ENCODE measurements at regions not wholly inside any gene's neighbourhood (a gene's known extent, or its start where the extent isn't known, plus 50 kb on each side); places are given as distances from the start of the nearest gene placed in this dataset.

DNA sequence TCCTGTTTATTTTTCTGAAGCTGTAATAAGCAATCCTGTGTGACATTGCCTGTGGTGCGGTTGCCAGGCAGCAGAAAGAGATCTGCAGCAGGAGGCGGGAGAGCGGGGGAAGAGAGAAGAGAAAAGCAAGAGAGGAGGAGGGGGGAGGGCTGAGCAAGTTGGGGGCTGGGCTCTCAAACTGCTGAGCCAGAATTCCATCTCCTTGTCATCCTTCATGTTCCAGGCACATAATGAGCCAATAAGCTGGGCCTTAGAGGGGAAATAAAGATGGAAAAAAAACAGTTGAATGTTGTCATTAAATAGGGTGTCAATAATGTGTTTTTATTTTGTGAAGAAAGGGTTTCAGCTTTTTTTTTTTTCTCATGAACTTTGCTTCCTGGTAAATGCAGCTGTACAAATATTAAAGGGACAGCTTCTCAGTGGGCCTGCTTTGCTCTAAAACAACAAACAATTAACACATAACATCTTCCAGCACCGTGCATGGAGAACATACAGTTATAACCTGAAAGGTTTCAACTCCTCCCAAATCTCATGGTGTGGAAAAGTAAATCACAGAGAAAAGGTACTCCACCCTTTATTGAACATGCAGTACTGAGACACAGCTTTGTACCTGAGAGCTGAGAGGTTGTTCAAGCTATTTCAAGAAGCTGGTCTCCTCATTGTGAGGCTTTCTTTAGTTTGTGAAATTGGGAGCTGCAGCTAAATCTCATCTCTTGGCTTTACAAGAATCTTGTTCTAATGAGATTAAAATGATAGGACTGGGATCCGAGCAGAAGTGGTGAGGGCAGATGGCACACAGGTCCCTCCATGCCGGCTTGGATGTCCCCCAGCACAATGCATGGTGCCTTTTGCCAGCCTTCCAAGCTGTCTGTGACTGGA, 451.1 kb upstream of the KCNMB2 start:
- peak overlapping the region; percentile 92 for H3K27ac Mint-ChIP-seq (ENCODE audit: unreplicated experiment)

DNA sequence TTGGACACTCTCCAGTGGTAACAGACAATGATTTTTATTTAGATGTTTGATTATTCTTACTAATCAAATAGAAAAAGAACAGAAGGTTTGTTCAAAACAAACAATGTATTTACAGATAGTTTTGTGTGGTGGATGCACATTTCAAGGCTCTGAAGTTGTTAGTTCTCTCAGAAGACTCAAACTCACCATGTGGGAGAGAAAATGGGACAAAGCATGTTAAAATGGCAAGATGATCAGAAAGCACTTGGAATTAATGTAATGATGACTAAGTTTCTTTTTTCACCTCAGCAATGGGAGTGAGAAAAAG, 450.5 kb upstream of the KCNMB2 start:
- peaks cover 3% of the 10 kb centered on the region for H3K36me3 Mint-ChIP-seq (ENCODE audit: unreplicated experiment)
- H3K4me1 Mint-ChIP-seq (ENCODE audit: unreplicated experiment), result peaks cover 51% of the 10 kb centered on the region
- H3K27me3 Mint-ChIP-seq (ENCODE audit: unreplicated experiment), result no peaks in the 10 kb centered on the region
- TF ChIP-seq, protein P1, sequence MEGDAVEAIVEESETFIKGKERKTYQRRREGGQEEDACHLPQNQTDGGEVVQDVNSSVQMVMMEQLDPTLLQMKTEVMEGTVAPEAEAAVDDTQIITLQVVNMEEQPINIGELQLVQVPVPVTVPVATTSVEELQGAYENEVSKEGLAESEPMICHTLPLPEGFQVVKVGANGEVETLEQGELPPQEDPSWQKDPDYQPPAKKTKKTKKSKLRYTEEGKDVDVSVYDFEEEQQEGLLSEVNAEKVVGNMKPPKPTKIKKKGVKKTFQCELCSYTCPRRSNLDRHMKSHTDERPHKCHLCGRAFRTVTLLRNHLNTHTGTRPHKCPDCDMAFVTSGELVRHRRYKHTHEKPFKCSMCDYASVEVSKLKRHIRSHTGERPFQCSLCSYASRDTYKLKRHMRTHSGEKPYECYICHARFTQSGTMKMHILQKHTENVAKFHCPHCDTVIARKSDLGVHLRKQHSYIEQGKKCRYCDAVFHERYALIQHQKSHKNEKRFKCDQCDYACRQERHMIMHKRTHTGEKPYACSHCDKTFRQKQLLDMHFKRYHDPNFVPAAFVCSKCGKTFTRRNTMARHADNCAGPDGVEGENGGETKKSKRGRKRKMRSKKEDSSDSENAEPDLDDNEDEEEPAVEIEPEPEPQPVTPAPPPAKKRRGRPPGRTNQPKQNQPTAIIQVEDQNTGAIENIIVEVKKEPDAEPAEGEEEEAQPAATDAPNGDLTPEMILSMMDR (IDR thresholded peaks at IDR 0.05), result no peak
- peaks cover 5% of the 10 kb centered on the region for H3K9me3 Mint-ChIP-seq (ENCODE audit: unreplicated experiment)
- H3K27ac Mint-ChIP-seq (ENCODE audit: unreplicated experiment), result peak overlapping the region; percentile 92
- no peak overlapping the region for H3K4me3 Mint-ChIP-seq (ENCODE audit: unreplicated experiment)
- no peak for DNase-seq (ENCODE audit: extremely low spot score, unreplicated experiment)

More for the DNA sequence above, 451.1 kb upstream of the KCNMB2 start:
- peaks cover 5% of the 10 kb centered on the region for H3K9me3 Mint-ChIP-seq (ENCODE audit: unreplicated experiment)
- H3K36me3 Mint-ChIP-seq (ENCODE audit: unreplicated experiment), result peaks cover 3% of the 10 kb centered on the region
- TF ChIP-seq, protein P1 (IDR thresholded peaks at IDR 0.05), result no peak
- H3K4me3 Mint-ChIP-seq (ENCODE audit: unreplicated experiment), result peak overlapping the region; percentile 1
- peak; percentile 91 for DNase-seq (ENCODE audit: extremely low spot score, unreplicated experiment)
- H3K27me3 Mint-ChIP-seq (ENCODE audit: unreplicated experiment), result no peaks in the 10 kb centered on the region
- peaks cover 52% of the 10 kb centered on the region for H3K4me1 Mint-ChIP-seq (ENCODE audit: unreplicated experiment)

- no peak for DNase-seq (ENCODE audit: extremely low spot score, unreplicated experiment)
Observed at GRCh38 chr3:178086144-178086825, 450.0 kb upstream of the KCNMB2 start.

GRCh38 chr3:178087376-178087775, 448.9 kb upstream of the KCNMB2 start:
- no peak for DNase-seq (ENCODE audit: extremely low spot score, unreplicated experiment)
- H3K4me3 Mint-ChIP-seq (ENCODE audit: unreplicated experiment), result no peak overlapping the region
- peaks cover 7% of the 10 kb centered on the region for H3K36me3 Mint-ChIP-seq (ENCODE audit: unreplicated experiment)
- peaks cover 51% of the 10 kb centered on the region for H3K4me1 Mint-ChIP-seq (ENCODE audit: unreplicated experiment)
- peaks cover 13% of the 10 kb centered on the region for H3K9me3 Mint-ChIP-seq (ENCODE audit: unreplicated experiment)
- H3K27ac Mint-ChIP-seq (ENCODE audit: unreplicated experiment), result peak overlapping the region; percentile 25
- H3K27me3 Mint-ChIP-seq (ENCODE audit: unreplicated experiment), result no peaks in the 10 kb centered on the region
- TF ChIP-seq, protein P1 (IDR thresholded peaks at IDR 0.05), result no peak

More at GRCh38 chr3:178086144-178086825, 450.0 kb upstream of the KCNMB2 start:
- Mint-ChIP-seq H3K36me3 (ENCODE audit: unreplicated experiment) (peaks cover 4% of the 10 kb centered on the region), H3K27me3 (ENCODE audit: unreplicated experiment) (no peaks in the 10 kb centered on the region), H3K9me3 (ENCODE audit: unreplicated experiment) (peaks cover 5% of the 10 kb centered on the region), H3K27ac (ENCODE audit: unreplicated experiment) (peak overlapping the region; percentile 92), H3K4me3 (ENCODE audit: unreplicated experiment) (no peak overlapping the region), H3K4me1 (ENCODE audit: unreplicated experiment) (peaks cover 51% of the 10 kb centered on the region)
- TF ChIP-seq, protein P1 (IDR thresholded peaks at IDR 0.05), result no peak

DNA sequence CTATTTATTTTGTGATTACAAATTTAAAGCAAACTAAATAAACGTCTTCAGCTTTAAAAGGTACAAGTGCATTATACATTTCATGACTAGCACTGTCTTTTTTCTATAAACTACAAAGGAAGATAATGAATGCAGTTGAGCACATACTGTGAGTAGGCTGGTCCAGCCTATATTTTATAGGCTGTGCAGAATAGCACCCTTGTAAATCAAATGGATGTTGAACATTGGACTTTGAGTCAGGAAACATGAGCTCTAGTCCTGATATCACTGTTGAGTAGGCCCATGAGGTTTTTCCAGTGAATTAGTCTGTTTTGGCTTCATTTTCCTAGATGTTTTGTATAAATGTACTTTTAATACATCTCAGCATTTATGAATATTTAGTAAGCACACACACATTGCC, 447.3 kb upstream of the KCNMB2 start:
- H3K4me1 Mint-ChIP-seq (ENCODE audit: unreplicated experiment), result peaks cover 42% of the 10 kb centered on the region

More for the DNA sequence above, 447.3 kb upstream of the KCNMB2 start:
- Mint-ChIP-seq H3K27me3 (ENCODE audit: unreplicated experiment) (no peaks in the 10 kb centered on the region), H3K27ac (ENCODE audit: unreplicated experiment) (peak overlapping the region; percentile 46), H3K36me3 (ENCODE audit: unreplicated experiment) (peaks cover 11% of the 10 kb centered on the region), H3K9me3 (ENCODE audit: unreplicated experiment) (peaks cover 29% of the 10 kb centered on the region), H3K4me3 (ENCODE audit: unreplicated experiment) (no peak overlapping the region)
- TF ChIP-seq, protein P1 (IDR thresholded peaks at IDR 0.05), result no peak
- no peak for DNase-seq (ENCODE audit: extremely low spot score, unreplicated experiment)
